Activated CD8-positive, alpha-beta T cell treated with anti-CD3 and anti-CD28 coated beads, Interleukin-2, amount 10 ng/mL, durations not matched to agents 7 days and 5 days (primary cell): ENCODE measurements at regions not wholly inside any gene's neighbourhood (a gene's known extent, or its start where the extent isn't known, plus 50 kb on each side); places are given as distances from the start of the nearest gene placed in this dataset.
"Not testable (repeated sequence)": the region's sequence is repeated elsewhere in the genome, so short reads cannot be mapped to it uniquely, and the experiment has no call there.

Source experiments
- ATAC-seq: fragments of 150-1000 bp; cut with Tn5 transposase; one replicate; pipeline ENCODE4 v1.10.0; 2021; ENCODE audit warnings: moderate library complexity
- CTCF ChIA-PET: fragments of 350-600 bp; sonication (Branson Sonifier 250); formaldehyde crosslinking; loops from one replicate; lab custom pipeline; 2021; ENCODE audit warnings: antibody characterized with exemption; lab: Charles Lee
- POLR2A ChIA-PET: fragments of 350-600 bp; sonication (Branson Sonifier 250); formaldehyde crosslinking; loops from one replicate; lab custom pipeline; 2021; ENCODE audit warnings: antibody characterized with exemption; lab: Charles Lee
- DNase-seq: peaks from one replicate; pipeline ENCODE4 v3.0.0-alpha.2; 2020
- H3K27ac Mint-ChIP-seq: one replicate; pipeline ENCODE4 v1.8.0; 2021; ENCODE audit warnings: mild to moderate bottlenecking, mixed read lengths
- H3K27me3 Mint-ChIP-seq: one replicate; pipeline ENCODE4 v1.8.0; 2021; ENCODE audit warnings: low read depth, mixed read lengths
- H3K36me3 Mint-ChIP-seq: one replicate; pipeline ENCODE4 v1.8.0; 2021; ENCODE audit warnings: low read depth, mixed read lengths
- H3K4me1 Mint-ChIP-seq: one replicate; pipeline ENCODE4 v1.8.0; 2021; ENCODE audit warnings: low read depth, mixed read lengths
- H3K4me3 Mint-ChIP-seq: one replicate; pipeline ENCODE4 v1.8.0; 2021; ENCODE audit warnings: mild to moderate bottlenecking, mixed read lengths
- H3K9me3 Mint-ChIP-seq: one replicate; pipeline ENCODE4 v1.8.0; 2022; ENCODE audit warnings: mixed read lengths; ENCODE audit not compliant: insufficient read depth

GRCh38 chr9:94033383-94033782, 50.9 kb upstream of the PTPDC1 start:
- DNase-seq (no peak), ATAC-seq (no peak)
- Mint-ChIP-seq H3K27ac (no peak overlapping the region), H3K9me3 (no peaks in the 10 kb centered on the region), H3K27me3 (peaks cover 7% of the 10 kb centered on the region), H3K4me3 (no peak overlapping the region), H3K4me1 (peaks cover 21% of the 10 kb centered on the region), H3K36me3 (peaks cover 13% of the 10 kb centered on the region)
- ChIA-PET POLR2A (no interaction called here), CTCF (no interaction called here)

- Mint-ChIP-seq H3K27me3 (peaks cover 10% of the 10 kb centered on the region), H3K27ac (no peak overlapping the region), H3K36me3 (peaks cover 13% of the 10 kb centered on the region), H3K4me1 (peaks cover 21% of the 10 kb centered on the region), H3K9me3 (no peaks in the 10 kb centered on the region), H3K4me3 (peak overlapping the region; percentile 95)
- CTCF ChIA-PET, result interaction anchor here (1.1 to 1.5 kb wide), 4 partner anchors 17 to 182 kb away, joined by 3 to 6 read pairs (median 4); no protein-coding TSS in a partner anchor
- POLR2A ChIA-PET, result interaction anchor here (1.2 kb wide), 1 partner anchor 134 kb away, joined by 4 read pairs; no protein-coding TSS in a partner anchor
- ATAC-seq (no peak), DNase-seq (no peak)
Observed at GRCh38 chr9:94031946-94032345, 52.3 kb upstream of the PTPDC1 start.

- ChIA-PET CTCF (interaction anchor here (1.1 to 1.5 kb wide), 4 partner anchors 17 to 183 kb away, joined by 3 to 5 read pairs (median 4); no protein-coding TSS in a partner anchor), POLR2A (interaction anchor here (1.2 kb wide), 1 partner anchor 135 kb away, joined by 4 read pairs; no protein-coding TSS in a partner anchor)
- no peak for ATAC-seq
- Mint-ChIP-seq H3K9me3 (no peaks in the 10 kb centered on the region), H3K4me1 (peaks cover 21% of the 10 kb centered on the region), H3K27ac (peak overlapping the region; percentile 79), H3K4me3 (peak overlapping the region; percentile 95), H3K36me3 (peaks cover 13% of the 10 kb centered on the region), H3K27me3 (peaks cover 10% of the 10 kb centered on the region)
- DNase-seq, result no peak
Observed at GRCh38 chr9:94031380-94031779, 52.9 kb upstream of the PTPDC1 start.

GRCh38 chr9:94030318-94031179, 53.7 kb upstream of the PTPDC1 start:
- ChIA-PET POLR2A (interaction anchor here (0.6 to 1.2 kb wide), 2 partner anchors 10 to 136 kb away, joined by 3 to 4 read pairs; no protein-coding TSS in a partner anchor), CTCF (interaction anchor here (1.0 to 1.5 kb wide), 5 partner anchors 16 to 183 kb away, joined by 3 to 7 read pairs (median 4); no protein-coding TSS in a partner anchor)
- ATAC-seq (peak; percentile 100), DNase-seq (peak; percentile 84)
- Mint-ChIP-seq H3K9me3 (no peaks in the 10 kb centered on the region), H3K36me3 (peaks cover 11% of the 10 kb centered on the region), H3K27me3 (peaks cover 10% of the 10 kb centered on the region), H3K27ac (peak overlapping the region; percentile 97), H3K4me3 (peak overlapping the region; percentile 95), H3K4me1 (peaks cover 21% of the 10 kb centered on the region)

GRCh38 chr9:94029932-94030317, 54.3 kb upstream of the PTPDC1 start:
- H3K36me3 Mint-ChIP-seq, result peaks cover 11% of the 10 kb centered on the region
- H3K9me3 Mint-ChIP-seq, result peaks cover 2% of the 10 kb centered on the region
- no peak for DNase-seq
- ChIA-PET CTCF (interaction anchor here (0.6 to 1.0 kb wide), 2 partner anchors 16 to 35 kb away, joined by 3 to 7 read pairs; no protein-coding TSS in a partner anchor), POLR2A (interaction anchor here (0.6 kb wide), 1 partner anchor 11 kb away, joined by 3 read pairs; no protein-coding TSS in a partner anchor)
- H3K27me3 Mint-ChIP-seq, result peaks cover 10% of the 10 kb centered on the region
- no peak for ATAC-seq
- peak overlapping the region; percentile 97 for H3K27ac Mint-ChIP-seq
- peak overlapping the region; percentile 95 for H3K4me3 Mint-ChIP-seq
- peaks cover 21% of the 10 kb centered on the region for H3K4me1 Mint-ChIP-seq

- no peak overlapping the region for H3K27ac Mint-ChIP-seq
- ChIA-PET CTCF (no interaction called here), POLR2A (no interaction called here)
Observed at GRCh38 chr9:94026816-94027215, 57.4 kb upstream of the PTPDC1 start.

GRCh38 chr9:94022476-94022875, 61.8 kb upstream of the PTPDC1 start:
- ATAC-seq, H3K27me3 Mint-ChIP-seq, H3K9me3 Mint-ChIP-seq, POLR2A ChIA-PET, H3K4me3 Mint-ChIP-seq, CTCF ChIA-PET, H3K27ac Mint-ChIP-seq, H3K4me1 Mint-ChIP-seq, H3K36me3 Mint-ChIP-seq, DNase-seq: not testable (repeated sequence)

More at GRCh38 chr9:94026816-94027215, 57.4 kb upstream of the PTPDC1 start:
- peaks cover 10% of the 10 kb centered on the region for H3K27me3 Mint-ChIP-seq
- DNase-seq, result no peak
- peaks cover 5% of the 10 kb centered on the region for H3K9me3 Mint-ChIP-seq
- no peak for ATAC-seq
- H3K4me3 Mint-ChIP-seq, result no peak overlapping the region
- H3K4me1 Mint-ChIP-seq, result peaks cover 20% of the 10 kb centered on the region
- H3K36me3 Mint-ChIP-seq, result peaks cover 11% of the 10 kb centered on the region

- ATAC-seq, result not testable (repeated sequence)
Observed at GRCh38 chr9:94020836-94021235, 63.4 kb upstream of the PTPDC1 start.

GRCh38 chr9:94018628-94019027, 63.5 kb upstream of the BARX1 start:
- H3K27me3 Mint-ChIP-seq, result peaks cover 6% of the 10 kb centered on the region
- ATAC-seq, result no peak
- H3K9me3 Mint-ChIP-seq, result no peaks in the 10 kb centered on the region
- H3K4me1 Mint-ChIP-seq, result no peaks in the 10 kb centered on the region
- no peaks in the 10 kb centered on the region for H3K36me3 Mint-ChIP-seq
- no peak for DNase-seq
- POLR2A ChIA-PET, result no interaction called here
- CTCF ChIA-PET, result no interaction called here
- no peak overlapping the region for H3K27ac Mint-ChIP-seq
- H3K4me3 Mint-ChIP-seq, result no peak overlapping the region

More at GRCh38 chr9:94020836-94021235, 63.4 kb upstream of the PTPDC1 start:
- H3K4me3 Mint-ChIP-seq, H3K9me3 Mint-ChIP-seq, H3K36me3 Mint-ChIP-seq, H3K27me3 Mint-ChIP-seq, DNase-seq, H3K27ac Mint-ChIP-seq, POLR2A ChIA-PET, H3K4me1 Mint-ChIP-seq, CTCF ChIA-PET: not testable (repeated sequence)

GRCh38 chr9:94017939-94018531, 62.9 kb upstream of the BARX1 start:
- ATAC-seq (no peak), DNase-seq (no peak)
- ChIA-PET POLR2A (no interaction called here), CTCF (no interaction called here)
- no peaks in the 10 kb centered on the region for H3K9me3 Mint-ChIP-seq
- H3K27me3 Mint-ChIP-seq, result peaks cover 6% of the 10 kb centered on the region
- H3K4me1 Mint-ChIP-seq, result no peaks in the 10 kb centered on the region
- H3K27ac Mint-ChIP-seq, result no peak overlapping the region
- no peak overlapping the region for H3K4me3 Mint-ChIP-seq
- H3K36me3 Mint-ChIP-seq, result no peaks in the 10 kb centered on the region

GRCh38 chr9:94016744-94017143, 61.6 kb upstream of the BARX1 start:
- ATAC-seq, result no peak
- ChIA-PET POLR2A (no interaction called here), CTCF (interaction anchor here (4.3 kb wide), 1 partner anchor 195 kb away, joined by 49 read pairs; no protein-coding TSS in a partner anchor)
- Mint-ChIP-seq H3K36me3 (no peaks in the 10 kb centered on the region), H3K27ac (no peak overlapping the region), H3K4me3 (no peak overlapping the region), H3K4me1 (no peaks in the 10 kb centered on the region), H3K27me3 (peaks cover 6% of the 10 kb centered on the region), H3K9me3 (no peaks in the 10 kb centered on the region)
- no peak for DNase-seq
